ENCODE measurements at regions not wholly inside any gene's neighbourhood (a gene's known extent, or its start where the extent isn't known, plus 50 kb on each side); places are given as distances from the start of the nearest gene placed in this dataset.

- DNase-seq = peak; percentile 17
Measured at GRCh38 chr11:70712471-70712870, 314.1 kb downstream of the CTTN start.

- no peak for DNase-seq
Measured at GRCh38 chr11:70713086-70713835, 314.9 kb downstream of the CTTN start.

GRCh38 chr11:70713988-70714665, 315.8 kb downstream of the CTTN start:
- DNase-seq = no peak

DNA sequence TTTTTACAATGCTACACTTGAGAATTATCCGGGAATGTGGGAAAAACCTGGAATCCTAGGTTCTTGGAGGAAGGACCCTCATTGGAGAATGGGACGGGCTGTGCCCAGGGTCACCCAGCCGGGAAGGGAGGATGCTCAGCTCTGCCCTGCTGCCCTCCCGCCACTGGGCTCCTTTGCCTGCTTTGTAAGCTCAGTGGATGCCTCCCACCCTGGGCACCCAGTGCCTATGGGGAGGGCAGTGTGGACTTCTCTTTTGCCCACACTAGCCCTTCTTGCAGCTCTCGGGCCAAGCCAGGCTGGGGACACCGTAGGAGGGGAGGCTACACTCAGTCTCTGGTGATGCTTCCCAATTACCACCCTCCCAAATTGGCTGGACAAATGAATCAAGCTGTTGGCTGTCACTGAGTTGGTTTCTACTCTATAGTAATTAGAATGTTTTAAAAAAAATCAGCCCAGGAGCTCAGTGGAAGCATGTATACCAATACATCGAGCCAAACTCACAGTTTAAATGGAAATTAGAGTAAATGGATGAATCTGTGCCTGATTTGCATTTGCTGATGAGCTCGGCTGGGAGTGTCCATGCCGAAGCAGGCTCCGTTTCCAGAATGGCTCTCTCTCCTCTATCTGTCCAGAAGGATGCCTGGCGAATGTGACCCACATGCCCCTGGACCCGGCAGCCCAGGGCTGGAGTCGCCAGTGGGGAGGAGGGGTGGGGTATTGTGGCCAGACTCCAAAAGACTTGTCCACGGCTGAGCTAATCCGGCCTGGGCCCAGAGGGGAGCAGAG, 317.0 kb downstream of the CTTN start:
- DNase-seq = no peak

DNA sequence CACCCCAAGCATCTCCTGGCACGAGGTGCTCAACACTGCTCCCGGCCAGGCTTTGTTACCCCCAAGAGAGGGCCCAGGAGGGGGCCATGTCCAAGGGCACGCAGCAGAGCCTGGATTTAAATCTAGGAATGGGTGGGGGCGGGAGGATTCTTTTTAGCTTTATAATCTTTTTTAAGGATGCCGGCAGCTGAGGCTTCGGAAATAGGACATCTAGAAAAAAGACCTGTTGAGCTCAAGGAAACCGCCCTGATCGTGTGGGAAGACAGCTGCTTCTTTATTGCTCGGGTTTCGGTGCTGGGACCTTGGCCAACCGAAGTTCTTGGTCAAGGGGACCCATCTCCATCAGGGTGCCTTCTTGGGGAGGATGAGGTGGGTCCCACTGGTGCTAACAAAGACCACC, 317.9 kb downstream of the CTTN start:
- no peak for DNase-seq

GRCh38 chr11:70716986-70717775, 318.9 kb downstream of the CTTN start:
- DNase-seq = no peak

DNA sequence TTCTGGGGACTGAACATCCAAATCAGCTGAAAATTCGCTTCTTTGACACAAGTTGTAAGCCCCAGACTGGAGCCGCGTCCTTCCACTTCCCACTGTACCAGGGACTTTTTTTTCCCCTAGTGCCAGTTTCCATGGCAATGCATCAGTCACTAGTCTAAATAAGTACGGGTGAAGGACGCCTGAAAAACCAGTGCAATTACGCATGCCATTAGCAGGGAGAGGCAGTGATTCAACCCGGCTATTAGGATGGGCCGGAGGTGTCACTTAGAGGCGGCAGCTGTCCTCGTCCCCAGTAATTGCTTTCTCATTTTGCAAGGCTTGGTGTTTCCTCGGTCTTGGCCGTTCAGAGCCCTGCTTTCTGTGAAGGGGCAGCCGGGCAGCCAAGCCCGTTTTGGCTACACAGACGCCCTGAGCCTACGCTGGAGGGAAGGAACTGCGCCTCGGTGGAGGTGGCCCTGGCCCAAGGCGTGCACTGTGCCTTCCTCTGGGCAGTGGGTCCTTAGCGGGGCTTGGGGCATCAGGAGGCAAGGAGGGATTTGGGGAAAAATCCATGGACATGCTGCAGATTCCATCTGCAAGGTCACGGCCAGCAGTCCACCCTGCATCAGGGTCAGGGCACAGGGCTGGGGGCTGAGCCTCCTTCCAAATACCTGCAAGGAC, 319.7 kb downstream of the CTTN start:
- DNase-seq = no peak

DNA sequence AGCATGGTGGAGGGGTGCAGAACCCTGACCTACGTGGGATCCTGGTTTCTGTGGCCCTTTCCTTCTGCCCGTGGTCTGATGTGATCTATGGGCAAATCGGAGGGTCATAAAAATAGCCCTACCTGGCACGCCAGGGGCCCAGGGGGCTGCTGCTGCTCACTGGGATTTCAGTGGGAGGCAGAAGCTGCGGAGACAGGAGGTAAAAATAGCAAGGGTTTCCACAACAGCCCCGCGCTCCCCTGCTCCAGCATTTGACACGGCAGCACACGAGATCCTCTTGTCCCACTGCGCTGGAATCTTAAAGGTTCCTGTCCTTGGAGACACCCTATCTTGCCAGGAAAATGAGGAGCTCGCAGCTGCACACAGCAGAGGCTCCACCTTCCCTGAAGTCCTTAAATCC, 321.2 kb downstream of the CTTN start:
- no peak for DNase-seq

DNA sequence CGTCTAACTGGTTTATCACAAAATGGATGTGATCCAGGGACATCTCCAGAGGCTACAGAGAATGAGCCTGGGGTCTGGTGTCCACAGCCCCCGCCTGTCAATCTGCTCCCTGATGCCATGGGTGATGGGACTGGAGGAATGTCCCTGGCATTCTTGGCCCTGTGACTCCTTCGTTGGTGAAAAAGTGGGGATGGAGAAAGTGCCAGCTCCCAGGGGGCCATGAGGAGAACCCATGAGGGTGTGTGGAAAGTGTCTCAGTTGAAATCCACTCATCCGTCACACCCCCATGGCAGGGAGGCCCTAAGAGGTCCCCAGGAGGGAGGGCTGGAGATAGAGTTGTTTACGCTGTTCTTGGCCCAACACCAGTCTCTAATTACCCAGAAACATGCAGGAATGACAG, 322.0 kb downstream of the CTTN start:
- DNase-seq = no peak

- no peak for DNase-seq
Measured at GRCh38 chr11:70721006-70721405, 322.7 kb downstream of the CTTN start.

DNA sequence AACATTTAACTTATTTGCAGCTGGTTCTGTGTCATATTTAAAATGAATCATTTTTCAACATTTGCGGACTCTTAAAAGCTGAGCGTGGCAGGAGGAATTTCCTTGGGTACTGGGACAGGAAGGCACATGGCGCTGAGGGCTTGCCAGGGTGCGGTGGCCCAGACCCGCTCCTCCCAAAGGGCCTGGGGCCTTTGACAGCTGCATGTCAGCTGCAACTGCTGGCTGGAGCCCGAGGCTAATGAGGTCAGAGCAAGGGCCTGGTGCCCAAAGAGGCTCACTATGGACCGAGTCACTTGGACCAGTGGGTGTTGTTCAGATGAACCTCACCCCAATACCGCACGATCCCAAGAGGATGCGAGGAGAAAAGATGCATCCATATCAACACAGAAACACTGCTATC, 326.9 kb downstream of the CTTN start:
- no peak for DNase-seq

DNA sequence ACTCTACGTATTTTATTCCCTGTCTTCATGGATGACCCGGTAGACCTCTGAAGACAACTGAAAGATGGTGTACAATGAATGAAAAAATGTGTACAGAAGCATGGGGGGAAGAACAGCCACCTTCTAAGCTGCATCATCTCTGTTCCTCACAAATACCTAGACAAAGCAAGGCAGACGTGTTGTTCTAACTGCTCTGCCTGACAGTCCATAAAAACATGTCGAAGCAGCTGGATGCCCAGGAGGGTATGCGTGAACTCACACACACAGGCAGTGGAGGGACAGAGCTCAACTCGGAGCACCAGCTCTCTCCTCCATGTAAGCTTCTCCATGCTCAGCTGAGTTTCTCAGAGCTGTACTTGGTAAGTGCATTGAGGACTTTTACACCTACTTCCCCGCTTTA, 327.4 kb downstream of the CTTN start:
- no peak for DNase-seq

DNA sequence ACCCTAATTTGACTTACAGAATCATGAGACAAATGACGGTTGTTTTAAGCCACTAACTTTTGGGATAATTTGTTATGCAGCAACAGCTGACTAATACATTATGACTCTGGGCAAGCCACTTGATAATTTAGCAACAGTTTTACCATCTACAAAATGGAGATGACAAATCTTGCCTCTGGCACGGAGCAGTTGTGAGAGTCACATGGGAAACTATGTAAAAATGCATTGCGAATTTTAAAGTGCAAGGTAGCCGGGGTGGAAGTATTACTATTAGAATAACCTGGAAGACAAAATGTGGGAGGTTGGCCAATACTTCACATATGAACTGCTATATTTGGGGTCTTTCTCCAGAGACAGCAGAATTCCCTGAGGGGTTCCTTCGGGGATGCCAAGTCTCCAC, 328.7 kb downstream of the CTTN start:
- no peak for DNase-seq

DNA sequence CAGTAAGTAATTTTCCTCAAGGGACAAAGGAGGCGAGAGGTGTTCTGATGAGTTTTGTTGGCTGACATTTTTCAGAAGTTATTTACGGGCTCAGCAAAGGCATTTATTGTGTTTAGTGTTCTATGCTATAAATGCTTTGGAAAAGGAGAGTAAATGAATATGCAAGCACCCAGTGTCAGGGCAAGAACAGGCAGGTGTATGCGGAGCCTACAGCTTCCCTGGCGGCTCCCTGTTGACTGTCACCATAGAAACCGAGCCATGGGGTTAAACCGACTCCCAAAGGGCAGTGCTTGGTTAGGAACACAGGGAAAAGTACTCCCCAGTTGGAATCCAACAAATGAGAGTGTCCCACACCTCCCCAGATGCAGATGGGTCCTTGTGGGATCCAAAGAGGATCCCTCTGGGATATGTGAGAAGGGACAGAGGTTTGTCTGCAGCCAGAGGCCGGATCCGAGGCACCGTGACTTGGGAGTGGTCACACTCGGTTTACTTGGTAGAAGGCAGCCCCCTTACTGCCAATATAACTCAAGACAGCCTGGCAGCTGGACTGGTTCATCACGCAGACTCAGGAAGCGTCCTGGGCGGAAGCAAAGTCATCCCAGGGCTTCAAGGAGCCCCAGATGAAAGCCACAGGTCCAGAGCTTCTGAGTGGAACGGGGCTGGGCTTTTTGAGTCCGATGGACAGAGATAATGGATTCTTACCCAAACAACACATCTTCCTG, 329.7 kb downstream of the CTTN start:
- DNase-seq = no peak

DNA sequence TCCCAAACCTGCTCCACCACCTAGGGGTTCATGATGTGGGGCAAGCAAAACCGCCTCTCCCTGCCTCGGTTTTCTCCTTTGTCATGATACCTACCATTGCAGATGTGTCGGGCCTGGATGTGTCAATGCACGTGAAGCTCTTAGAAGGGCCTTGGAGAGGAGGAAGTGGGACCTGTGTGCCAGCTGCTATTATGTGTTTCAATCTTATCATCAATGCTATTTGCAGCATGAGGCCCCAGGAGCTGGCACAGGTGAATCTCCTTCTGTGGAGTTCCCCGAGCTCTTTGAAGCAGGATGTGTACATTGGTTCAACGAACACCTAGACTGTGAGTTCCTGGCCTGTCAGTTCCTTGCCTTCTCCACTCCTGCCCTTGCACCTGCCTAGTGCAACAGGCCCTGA, 331.6 kb downstream of the CTTN start:
- no peak for DNase-seq

- DNase-seq = no peak
Measured at GRCh38 chr11:70730411-70730810, 332.1 kb downstream of the CTTN start.

DNA sequence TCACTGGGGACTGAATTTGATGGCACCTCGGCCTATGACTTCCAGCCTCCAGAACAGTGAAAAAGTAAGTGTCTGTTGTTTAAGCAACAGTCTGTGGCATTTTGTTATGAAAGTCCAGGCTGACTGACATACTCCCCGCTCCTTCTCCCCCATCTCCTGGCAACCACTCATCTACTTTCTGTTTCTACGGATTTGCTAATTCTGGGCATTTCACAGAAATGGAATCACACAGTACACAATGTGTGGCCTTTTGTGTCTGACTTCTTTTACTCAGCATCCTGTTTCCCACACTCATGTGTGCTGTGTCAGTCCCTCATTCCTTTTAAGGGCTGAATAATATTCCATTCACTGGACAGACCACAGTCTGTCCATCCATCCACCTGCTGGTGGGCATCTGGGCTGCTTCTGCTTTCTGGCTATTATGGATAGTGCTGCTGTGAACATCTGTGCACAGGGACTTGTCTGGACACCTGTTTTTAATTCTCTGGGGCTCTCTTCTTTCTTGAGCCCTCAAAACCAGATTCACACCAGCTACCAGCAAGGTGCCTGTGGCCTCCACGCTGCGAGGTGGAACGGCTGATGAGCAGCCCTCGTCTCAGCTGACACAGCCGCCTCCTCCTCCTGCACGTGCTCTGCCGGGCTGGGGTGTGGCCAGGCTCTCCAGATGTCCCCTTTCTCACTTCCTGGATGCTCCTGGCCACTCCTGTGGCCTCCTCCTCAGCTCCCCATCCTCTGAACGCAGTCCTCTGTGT, 333.1 kb downstream of the CTTN start:
- no peak for DNase-seq

GRCh38 chr11:70732023-70732880, 333.9 kb downstream of the CTTN start:
- DNase-seq = no peak

DNA sequence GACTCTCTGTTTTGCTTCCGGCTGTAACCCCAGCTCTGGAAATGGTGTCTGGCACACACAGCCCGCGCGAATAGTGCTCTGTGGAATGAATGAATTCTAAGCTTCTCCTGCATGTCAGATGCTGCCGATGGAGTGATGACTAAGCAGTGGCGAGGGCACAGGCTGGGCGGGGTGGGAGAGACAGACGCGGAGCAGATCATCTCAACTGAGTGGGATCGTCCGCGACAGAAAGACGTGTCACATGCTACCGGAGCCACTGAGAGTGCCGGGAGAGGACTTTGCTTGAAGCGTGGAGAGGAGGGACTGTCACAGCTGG, 334.5 kb downstream of the CTTN start:
- DNase-seq = no peak

Measured in NCI-H82 (cell line).